PC-9 (cell line): ENCODE measurements at regions not wholly inside any gene's neighbourhood (a gene's known extent, or its start where the extent isn't known, plus 50 kb on each side); places are given as distances from the start of the nearest gene placed in this dataset.

Source experiments
- BruUV-seq: library from RNA; stranded (reverse); fragments of 400-500 nt; replicated peaks from 2 replicates; lab custom pipeline; 2021; lab: Mats Ljungman, UMichigan
- CTCF ChIA-PET: fragments of 300-600 bp; sonication (Branson Sonifier 250); formaldehyde crosslinking; loops from one replicate; lab custom pipeline; 2022; ENCODE audit warnings: antibody characterized with exemption; lab: Charles Lee
- POLR2A ChIA-PET: fragments of 300-600 bp; sonication (Branson Sonifier 250); formaldehyde crosslinking; loops from one replicate; lab custom pipeline; 2022; ENCODE audit warnings: antibody characterized with exemption; ENCODE audit not compliant: unreplicated experiment; lab: Charles Lee
- DNase-seq, 2 experiments: peaks; one replicate each; pipeline versions ENCODE4 v3.0.0 to v3.0.0-alpha.2; 2015 to 2022; ENCODE audit warnings: mixed read lengths in 1 of 2
- H2AFZ ChIP-seq: fragments of 200-600 bp; sonication (generic); 2 replicates; pipeline ENCODE4 v1.8.1; 2017; ENCODE audit warnings: antibody characterized with exemption
- H3F3A ChIP-seq: fragments of 200-600 bp; sonication (generic); 2 replicates; pipeline ENCODE4 v1.8.1; 2017; ENCODE audit warnings: antibody characterized with exemption, mild to moderate bottlenecking, low read depth; ENCODE audit not compliant: insufficient read depth
- H3K27ac ChIP-seq: fragments of 200-600 bp; sonication (generic); 2 replicates; pipeline ENCODE4 v1.6.1; 2016; ENCODE audit warnings: mixed run types
- H3K27me3 ChIP-seq: fragments of 200-600 bp; sonication (generic); 2 replicates; pipeline ENCODE4 v1.6.1; 2016; ENCODE audit warnings: low read depth, mixed run types; ENCODE audit not compliant: insufficient read depth
- H3K36me3 ChIP-seq: fragments of 200-600 bp; sonication (generic); 2 replicates; pipeline ENCODE4 v1.6.1; 2016; ENCODE audit warnings: low read depth, mixed run types
- H3K4me1 ChIP-seq: fragments of 200-600 bp; sonication (generic); replicated peaks from 2 replicates; pipeline ENCODE4 v1.6.1; 2016; ENCODE audit warnings: mixed run types; ENCODE audit not compliant: insufficient read depth
- H3K4me2 ChIP-seq: fragments of 200-600 bp; sonication (generic); 2 replicates; pipeline ENCODE4 v1.6.1; 2017; ENCODE audit warnings: mixed run types
- H3K4me3 ChIP-seq: fragments of 200-600 bp; sonication (generic); 2 replicates; pipeline ENCODE4 v1.6.1; 2016; ENCODE audit warnings: mixed run types
- H3K79me2 ChIP-seq: fragments of 200-600 bp; sonication (generic); 2 replicates; pipeline ENCODE4 v1.6.1; 2017; ENCODE audit warnings: low read depth, mixed run types
- H3K9me2 ChIP-seq: fragments of 200-600 bp; sonication (generic); 2 replicates; pipeline ENCODE4 v1.8.1; 2017; ENCODE audit warnings: mild to moderate bottlenecking; ENCODE audit not compliant: insufficient read depth
- H3K9me3 ChIP-seq: fragments of 200-600 bp; sonication (generic); 2 replicates; pipeline ENCODE4 v1.8.1; 2016; ENCODE audit warnings: low read depth; ENCODE audit not compliant: insufficient read depth
- H4K20me1 ChIP-seq: fragments of 200-600 bp; sonication (generic); 2 replicates; pipeline ENCODE4 v1.8.1; 2017; ENCODE audit not compliant: insufficient read depth
- EZH2 ChIP-seq: fragments of 200-600 bp; sonication (generic); IDR thresholded peaks from 2 replicates; pipeline ENCODE4 v1.8.0; 2017; ENCODE audit warnings: antibody characterized with exemption, low read depth
- intact Hi-C: fragments of 100-400 bp; cut with micrococcal nuclease; formaldehyde crosslinking; loops from one replicate; pipeline ENCODE4 v1.10.0; 2022; ENCODE audit not compliant: unreplicated experiment
- TF ChIP-seq, protein P1 (sequence below): fragments of 200-600 bp; sonication (generic); conservative IDR thresholded peaks from 2 replicates; pipeline ENCODE4 v1.6.1; 2017; ENCODE audit warnings: mixed run types, antibody characterized with exemption, mild to moderate bottlenecking, moderate library complexity

DNA sequence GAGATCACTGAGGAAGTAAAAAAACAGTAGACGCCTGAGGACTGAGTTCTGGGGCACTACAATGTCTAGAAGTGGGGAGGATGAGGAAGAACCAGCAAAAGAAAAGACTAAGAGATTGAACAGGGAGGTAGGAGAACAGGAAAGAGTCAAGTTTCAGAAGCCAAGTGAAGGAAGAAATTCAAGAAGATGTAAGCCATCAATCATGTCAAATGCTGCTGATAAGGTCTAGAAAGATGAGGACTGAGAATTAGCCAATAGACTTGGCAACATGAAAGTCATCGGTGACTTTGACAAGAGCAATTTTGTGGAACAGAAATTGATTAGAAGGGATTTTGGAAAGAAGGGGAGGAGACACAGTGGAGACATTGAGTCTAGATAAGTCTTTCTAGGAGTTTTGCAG lies 54.8 kb upstream of the CRY1 start:
- intact Hi-C loops = no loop called here
- Histone ChIP-seq H3K9me2 (no peaks in the 10 kb centered on the region), H3K36me3 (no peaks in the 10 kb centered on the region), H3K27ac (no peak overlapping the region), H3K9me3 (no peaks in the 10 kb centered on the region), H3K27me3 (no peaks in the 10 kb centered on the region), H3K79me2 (no peaks in the 10 kb centered on the region), H4K20me1 (no peaks in the 10 kb centered on the region), H3K4me3 (no peak overlapping the region), H2AFZ (no peak overlapping the region), H3F3A (peaks cover 12% of the 10 kb centered on the region), H3K4me1 (peaks cover 15% of the 10 kb centered on the region), H3K4me2 (no peak overlapping the region)
- CTCF ChIA-PET = no interaction called here
- POLR2A ChIA-PET = no interaction called here
- DNase-seq = no peak
- TF ChIP-seq, protein P1, sequence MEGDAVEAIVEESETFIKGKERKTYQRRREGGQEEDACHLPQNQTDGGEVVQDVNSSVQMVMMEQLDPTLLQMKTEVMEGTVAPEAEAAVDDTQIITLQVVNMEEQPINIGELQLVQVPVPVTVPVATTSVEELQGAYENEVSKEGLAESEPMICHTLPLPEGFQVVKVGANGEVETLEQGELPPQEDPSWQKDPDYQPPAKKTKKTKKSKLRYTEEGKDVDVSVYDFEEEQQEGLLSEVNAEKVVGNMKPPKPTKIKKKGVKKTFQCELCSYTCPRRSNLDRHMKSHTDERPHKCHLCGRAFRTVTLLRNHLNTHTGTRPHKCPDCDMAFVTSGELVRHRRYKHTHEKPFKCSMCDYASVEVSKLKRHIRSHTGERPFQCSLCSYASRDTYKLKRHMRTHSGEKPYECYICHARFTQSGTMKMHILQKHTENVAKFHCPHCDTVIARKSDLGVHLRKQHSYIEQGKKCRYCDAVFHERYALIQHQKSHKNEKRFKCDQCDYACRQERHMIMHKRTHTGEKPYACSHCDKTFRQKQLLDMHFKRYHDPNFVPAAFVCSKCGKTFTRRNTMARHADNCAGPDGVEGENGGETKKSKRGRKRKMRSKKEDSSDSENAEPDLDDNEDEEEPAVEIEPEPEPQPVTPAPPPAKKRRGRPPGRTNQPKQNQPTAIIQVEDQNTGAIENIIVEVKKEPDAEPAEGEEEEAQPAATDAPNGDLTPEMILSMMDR = no peak
- no peak for TF ChIP-seq EZH2
- BruUV-seq = no TSS peak

- H3K4me2 ChIP-seq = no peak overlapping the region
- intact Hi-C loops = no loop called here
- H3K9me3 ChIP-seq = no peaks in the 10 kb centered on the region
- ChIA-PET POLR2A (no interaction called here), CTCF (no interaction called here)
- no peaks in the 10 kb centered on the region for H3K9me2 ChIP-seq
- DNase-seq = no peak
- H2AFZ ChIP-seq = no peak overlapping the region
- H3K27me3 ChIP-seq = no peaks in the 10 kb centered on the region
- H3K27ac ChIP-seq = no peak overlapping the region
- H3K79me2 ChIP-seq = no peaks in the 10 kb centered on the region
- no peak for TF ChIP-seq EZH2
- TF ChIP-seq, protein P1 = no peak
- BruUV-seq = no TSS peak
- H3K4me1 ChIP-seq = no peaks in the 10 kb centered on the region
- H3K4me3 ChIP-seq = no peak overlapping the region
- H3F3A ChIP-seq = no peaks in the 10 kb centered on the region
- no peaks in the 10 kb centered on the region for H4K20me1 ChIP-seq
- H3K36me3 ChIP-seq = no peaks in the 10 kb centered on the region
These were observed 59.0 kb upstream of the CRY1 start for GRCh38 chr12:107152315-107152714.

DNA sequence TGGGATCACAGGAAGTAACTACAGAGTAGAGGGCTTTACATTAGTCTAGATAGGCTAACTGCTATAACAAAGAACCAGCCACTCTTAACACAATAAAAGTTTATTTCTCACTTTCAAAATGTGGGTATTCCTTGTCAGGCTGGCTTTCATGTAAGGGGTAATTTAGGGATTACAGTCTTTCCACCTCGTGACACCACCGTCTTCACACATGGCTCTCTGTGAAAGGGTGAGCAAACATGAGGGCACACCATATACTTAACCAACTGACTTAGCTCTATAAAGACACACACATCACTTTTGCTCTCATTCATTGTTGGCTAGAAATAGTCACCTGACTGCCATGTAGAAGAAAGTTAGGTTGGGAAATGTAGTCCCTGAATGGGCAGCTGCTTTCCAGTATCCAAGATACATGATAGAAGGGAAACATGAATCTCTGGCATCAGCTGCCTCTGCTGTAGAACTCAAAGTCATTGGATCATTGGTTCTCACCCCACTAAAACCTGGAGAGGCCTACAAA lies 66.1 kb upstream of the CRY1 start:
- CTCF ChIA-PET = no interaction called here
- Histone ChIP-seq H3K4me1 (0 out of 2 replicates have a peak, but pooled peaks cover 7% of the 10 kb centered on the region), H3K4me2 (no peak overlapping the region), H4K20me1 (no peaks in the 10 kb centered on the region), H2AFZ (no peak overlapping the region), H3K9me3 (no peaks in the 10 kb centered on the region), H3K27ac (no peak overlapping the region), H3K9me2 (no peaks in the 10 kb centered on the region), H3K4me3 (no peak overlapping the region), H3F3A (no peaks in the 10 kb centered on the region), H3K79me2 (no peaks in the 10 kb centered on the region), H3K27me3 (no peaks in the 10 kb centered on the region), H3K36me3 (no peaks in the 10 kb centered on the region)
- intact Hi-C loops = no loop called here
- POLR2A ChIA-PET = no interaction called here
- no TSS peak for BruUV-seq
- DNase-seq = no peak
- no peak for TF ChIP-seq EZH2
- TF ChIP-seq, protein P1 = no peak
